SK-N-SH (cell line): ENCODE measurements at regions not wholly inside any gene's neighbourhood (a gene's known extent, or its start where the extent isn't known, plus 50 kb on each side); places are given as distances from the start of the nearest gene placed in this dataset.
A peak's percentile ranks its signal among the peaks of the same experiment; 100 is the strongest.

ENCODE experiments used
- CTCF ChIA-PET: fragments of 300-600, 350-600 bp; formaldehyde crosslinking; extraction: SDS; loops from one replicate; lab custom pipeline; 2021; lab: Yijun Ruan, JAX
- POLR2A ChIA-PET: fragments of 350-600 bp; sonication (Branson Sonifier 250); formaldehyde crosslinking; extraction: SDS; loops from one replicate; lab custom pipeline; 2020; ENCODE audit warnings: antibody characterized with exemption, inconsistent platforms; lab: Yijun Ruan, JAX
- DNase-seq: peaks from one replicate; pipeline ENCODE4 v3.0.0; 2012
- H2AFZ ChIP-seq: fragments of 200-600 bp; sonication (generic); 2 replicates; pipeline ENCODE4 v1.8.1; 2016; ENCODE audit warnings: antibody characterized with exemption, mild to moderate bottlenecking, low read depth
- H3F3A ChIP-seq: fragments of 200-600 bp; sonication (generic); replicated peaks from 2 replicates; pipeline ENCODE3; 2016; ENCODE audit warnings: antibody characterized with exemption, mild to moderate bottlenecking; ENCODE audit not compliant: insufficient read depth
- H3K27ac ChIP-seq, 2 experiments: fragments of 200-500 bp in 1 of 2; fragments of 200-600 bp in 1 of 2; sonication (Bioruptor generic) in 1 of 2; sonication (generic), shearing (Covaris generic) in 1 of 2; 2 replicates each; pipeline versions ENCODE4 v1.5.1 to v1.6.1; 2014 to 2016; ENCODE audit warnings: low read depth in 2 of 2, inconsistent platforms in 1 of 2, low read length in 1 of 2, mild to moderate bottlenecking in 1 of 2, mixed read lengths in 1 of 2
- H3K27me3 ChIP-seq: fragments of 200-600 bp; sonication (generic), shearing (Covaris generic); 2 replicates; pipeline ENCODE4 v1.6.1; 2016; ENCODE audit warnings: mixed run types; ENCODE audit not compliant: insufficient read depth
- H3K36me3 ChIP-seq, 2 experiments: fragments of 200-500 bp in 1 of 2; fragments of 200-600 bp in 1 of 2; sonication (Bioruptor generic) in 1 of 2; sonication (generic) in 1 of 2; replicated peaks in 1 of 2; 2 replicates each; pipeline versions ENCODE3 to v1.5.1; 2014 to 2016; ENCODE audit warnings: low read length in 1 of 2, mild to moderate bottlenecking in 1 of 2; ENCODE audit not compliant: insufficient read depth in 2 of 2, control insufficient read depth in 1 of 2
- H3K4me1 ChIP-seq, 2 experiments: fragments of 200-500 bp in 1 of 2; fragments of 200-600 bp in 1 of 2; sonication (Bioruptor generic) in 1 of 2; sonication (generic), shearing (Covaris generic) in 1 of 2; 2 replicates each; pipeline versions ENCODE4 v1.5.1 to v1.6.1; 2014 to 2016; ENCODE audit warnings: low read depth in 1 of 2, low read length in 1 of 2, mixed run types in 1 of 2; ENCODE audit not compliant: insufficient read depth in 2 of 2, control insufficient read depth in 1 of 2
- H3K4me2 ChIP-seq: fragments of 200-600 bp; sonication (generic), shearing (Covaris generic); 2 replicates; pipeline ENCODE4 v1.6.1; 2017; ENCODE audit warnings: mixed run types
- H3K4me3 ChIP-seq, 2 experiments: fragments of 200-500 bp in 1 of 2; fragments of 200-600 bp in 1 of 2; sonication (Bioruptor generic) in 1 of 2; sonication (generic), shearing (Covaris generic) in 1 of 2; 2 replicates each; pipeline versions ENCODE4 v1.5.1 to v1.8.1; 2014 to 2016; ENCODE audit warnings: low read depth in 2 of 2, inconsistent platforms in 1 of 2, low read length in 1 of 2, mild to moderate bottlenecking in 1 of 2, mixed read lengths in 1 of 2, moderate library complexity in 1 of 2
- H3K79me2 ChIP-seq: fragments of 200-600 bp; sonication (generic); 2 replicates; pipeline ENCODE4 v1.8.1; 2017; ENCODE audit warnings: mild to moderate bottlenecking; ENCODE audit not compliant: insufficient read depth
- H3K9ac ChIP-seq: fragments of 200-600 bp; sonication (generic); 2 replicates; pipeline ENCODE4 v1.6.1; 2017; ENCODE audit warnings: mixed run types
- H3K9me2 ChIP-seq: fragments of 200-600 bp; sonication (generic); 2 replicates; pipeline ENCODE4 v1.6.1; 2017; ENCODE audit warnings: mixed run types
- H3K9me3 ChIP-seq: fragments of 200-600 bp; sonication (generic); 2 replicates; pipeline ENCODE4 v1.6.1; 2017; ENCODE audit warnings: mixed run types, mild to moderate bottlenecking, moderate library complexity
- H4K20me1 ChIP-seq: fragments of 200-600 bp; sonication (generic); 2 replicates; pipeline ENCODE4 v1.6.1; 2017; ENCODE audit warnings: mild to moderate bottlenecking, mixed run types; ENCODE audit not compliant: insufficient read depth
- CHD2 ChIP-seq: fragments of 150-350 bp; IDR thresholded peaks from 2 replicates; pipeline ENCODE4 v1.6.1; 2018; ENCODE audit warnings: low read length; ENCODE audit not compliant: partially characterized antibody
- ELF1 ChIP-seq: IDR thresholded peaks from 2 replicates; pipeline ENCODE4 v1.4.0; 2012
- EP300 ChIP-seq, 2 experiments: IDR thresholded peaks; 2 replicates each; pipeline versions ENCODE4 v1.4.0 to v1.6.1; 2012; ENCODE audit warnings: borderline replicate concordance in 1 of 2, low read depth in 1 of 2, low read length in 1 of 2
- FOSL2 ChIP-seq: IDR thresholded peaks from 2 replicates; pipeline ENCODE4 v1.4.0; 2012; ENCODE audit warnings: low read depth, mild to moderate bottlenecking, moderate library complexity, borderline replicate concordance
- FOXJ3 ChIP-seq: sonication (generic); formaldehyde crosslinking; IDR thresholded peaks from 2 replicates; pipeline ENCODE4 v1.5.1; 2020; ENCODE audit warnings: mild to moderate bottlenecking, missing genetic modification reagents
- FOXM1 ChIP-seq: IDR thresholded peaks from 2 replicates; pipeline ENCODE4 v1.4.0; 2012; ENCODE audit warnings: low read depth, mild to moderate bottlenecking
- GABPA ChIP-seq: IDR thresholded peaks from 2 replicates; pipeline ENCODE4 v1.4.0; 2012; ENCODE audit warnings: low read depth, mild to moderate bottlenecking
- IRF3 ChIP-seq: fragments of 150-350 bp; IDR thresholded peaks from 2 replicates; pipeline ENCODE4 v1.6.1; 2016; ENCODE audit warnings: mild to moderate bottlenecking, low read depth, low read length
- MEF2A ChIP-seq: IDR thresholded peaks from 2 replicates; pipeline ENCODE4 v1.4.0; 2012; ENCODE audit warnings: low read depth, borderline replicate concordance
- MXI1 ChIP-seq: IDR thresholded peaks from 2 replicates; pipeline ENCODE4 v1.6.1; 2012; ENCODE audit warnings: mild to moderate bottlenecking, low read depth, low read length, improper control_type of control experiment
- NFIC ChIP-seq: IDR thresholded peaks from 2 replicates; pipeline ENCODE4 v1.4.0; 2012; ENCODE audit warnings: borderline replicate concordance
- RAD21 ChIP-seq: IDR thresholded peaks from 2 replicates; pipeline ENCODE4 v1.6.1; 2012; ENCODE audit warnings: mild to moderate bottlenecking, low read length
- RFX5 ChIP-seq: IDR thresholded peaks from 2 replicates; pipeline ENCODE4 v1.6.1; 2012; ENCODE audit warnings: mild to moderate bottlenecking, improper control_type of control experiment, low read length
- RXRA ChIP-seq: IDR thresholded peaks from 2 replicates; pipeline ENCODE4 v1.4.0; 2012; ENCODE audit warnings: low read depth, mild to moderate bottlenecking, borderline replicate concordance
- TAF1 ChIP-seq: IDR thresholded peaks from 2 replicates; pipeline ENCODE4 v1.6.1; 2012; ENCODE audit warnings: low read depth, mild to moderate bottlenecking, low read length, moderate library complexity, borderline replicate concordance
- TCF12 ChIP-seq: IDR thresholded peaks from 2 replicates; pipeline ENCODE4 v1.4.0; 2012
- YY1 ChIP-seq: IDR thresholded peaks from 2 replicates; pipeline ENCODE4 v1.4.0; 2012; ENCODE audit warnings: low read depth, mild to moderate bottlenecking
- ZBTB33 ChIP-seq: IDR thresholded peaks from 2 replicates; pipeline ENCODE4 v1.4.0; 2012; ENCODE audit warnings: low read depth, borderline replicate concordance
- WGBS: methylation state at CpG from one replicate; pipeline ENCODE4 v1.1.6; 2017; ENCODE audit warnings: low lambda C conversion rate; 5-methylcytosine and 5-hydroxymethylcytosine counted together
- TF ChIP-seq, protein P1 (sequence below): IDR thresholded peaks from 2 replicates; pipeline ENCODE4 v1.4.0; 2012; ENCODE audit warnings: low read depth, borderline replicate concordance
- TF ChIP-seq, protein P2 (sequence below): fragments of 150-350 bp; IDR thresholded peaks from 2 replicates; pipeline ENCODE4 v1.6.1; 2017; ENCODE audit warnings: antibody characterized with exemption, low read length, low read depth, borderline replicate concordance
- TF ChIP-seq, protein P3 (sequence below): IDR thresholded peaks from 2 replicates; pipeline ENCODE4 v1.6.1; 2012; ENCODE audit warnings: mild to moderate bottlenecking, low read depth, low read length, moderate library complexity

GRCh38 chr5:90093751-90094485, 315.6 kb downstream of the CETN3 start:
- peaks cover 9% of the 10 kb centered on the region for H3F3A ChIP-seq
- WGBS: 54% methylated on average over 3 of the region's 3 CpGs
- peaks cover 0 to 10% of the 10 kb centered on the region in 2 experiments; a peak in 1 of 4 replicates for H3K4me1 ChIP-seq
- ChIA-PET POLR2A (no interaction called here), CTCF (interaction anchor here (1.1 to 1.2 kb wide), 2 partner anchors 10 to 13 kb away, joined by 4 read pairs; no protein-coding TSS in a partner anchor)
- no peak overlapping the region for H3K9ac ChIP-seq
- DNase-seq: no peak
- no peaks in the 10 kb centered on the region for H3K27me3 ChIP-seq
- H3K36me3 ChIP-seq: no peaks in the 10 kb centered on the region
- no peak overlapping the region for H3K4me3 ChIP-seq
- no peak overlapping the region for H3K4me2 ChIP-seq
- 0 out of 2 replicates have a peak overlapping the region, but pooled peaks have one; percentile 33 for H2AFZ ChIP-seq
- H3K9me3 ChIP-seq: no peaks in the 10 kb centered on the region
- H3K27ac ChIP-seq: no peak overlapping the region
- no peaks in the 10 kb centered on the region for H3K9me2 ChIP-seq
- H3K79me2 ChIP-seq: no peaks in the 10 kb centered on the region
- TF ChIP-seq FOXM1: no peak
- no peak for TF ChIP-seq YY1
- TF ChIP-seq ZBTB33: no peak
- no peak for TF ChIP-seq RXRA
- no peak for TF ChIP-seq ELF1
- no peak for TF ChIP-seq CHD2
- TF ChIP-seq RFX5: no peak
- TF ChIP-seq, protein P1, sequence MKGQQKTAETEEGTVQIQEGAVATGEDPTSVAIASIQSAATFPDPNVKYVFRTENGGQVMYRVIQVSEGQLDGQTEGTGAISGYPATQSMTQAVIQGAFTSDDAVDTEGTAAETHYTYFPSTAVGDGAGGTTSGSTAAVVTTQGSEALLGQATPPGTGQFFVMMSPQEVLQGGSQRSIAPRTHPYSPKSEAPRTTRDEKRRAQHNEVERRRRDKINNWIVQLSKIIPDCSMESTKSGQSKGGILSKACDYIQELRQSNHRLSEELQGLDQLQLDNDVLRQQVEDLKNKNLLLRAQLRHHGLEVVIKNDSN: no peak
- TF ChIP-seq NFIC: no peak
- TF ChIP-seq, protein P2, sequence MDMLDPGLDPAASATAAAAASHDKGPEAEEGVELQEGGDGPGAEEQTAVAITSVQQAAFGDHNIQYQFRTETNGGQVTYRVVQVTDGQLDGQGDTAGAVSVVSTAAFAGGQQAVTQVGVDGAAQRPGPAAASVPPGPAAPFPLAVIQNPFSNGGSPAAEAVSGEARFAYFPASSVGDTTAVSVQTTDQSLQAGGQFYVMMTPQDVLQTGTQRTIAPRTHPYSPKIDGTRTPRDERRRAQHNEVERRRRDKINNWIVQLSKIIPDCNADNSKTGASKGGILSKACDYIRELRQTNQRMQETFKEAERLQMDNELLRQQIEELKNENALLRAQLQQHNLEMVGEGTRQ: no peak
- no peak for TF ChIP-seq GABPA
- TF ChIP-seq RAD21: no peak
- TF ChIP-seq FOXJ3: no peak
- H4K20me1 ChIP-seq: no peaks in the 10 kb centered on the region

GRCh38 chr5:90092734-90093133, 316.8 kb downstream of the CETN3 start:
- ChIA-PET CTCF (no interaction called here), POLR2A (no interaction called here)
- H3K27me3 ChIP-seq: no peaks in the 10 kb centered on the region
- no peak overlapping the region for H3K4me2 ChIP-seq
- H3K36me3 ChIP-seq: no peaks in the 10 kb centered on the region
- no peaks in the 10 kb centered on the region for H3K79me2 ChIP-seq
- H3K27ac ChIP-seq: no peak overlapping the region
- peaks cover 9% of the 10 kb centered on the region for H3F3A ChIP-seq
- no peak for DNase-seq
- peaks cover 0 to 10% of the 10 kb centered on the region in 2 experiments; a peak in 1 of 4 replicates for H3K4me1 ChIP-seq
- WGBS: 85% methylated on average over 3 of the region's 3 CpGs
- H2AFZ ChIP-seq: no peak overlapping the region
- no peaks in the 10 kb centered on the region for H3K9me2 ChIP-seq
- H3K4me3 ChIP-seq: no peak overlapping the region
- H3K9ac ChIP-seq: no peak overlapping the region
- no peaks in the 10 kb centered on the region for H4K20me1 ChIP-seq
- no peaks in the 10 kb centered on the region for H3K9me3 ChIP-seq
- TF ChIP-seq FOSL2: no peak
- TF ChIP-seq FOXJ3: no peak
- no peak for TF ChIP-seq TAF1
- TF ChIP-seq MXI1: no peak
- TF ChIP-seq MEF2A: no peak
- no peak for TF ChIP-seq RXRA
- TF ChIP-seq, protein P3, sequence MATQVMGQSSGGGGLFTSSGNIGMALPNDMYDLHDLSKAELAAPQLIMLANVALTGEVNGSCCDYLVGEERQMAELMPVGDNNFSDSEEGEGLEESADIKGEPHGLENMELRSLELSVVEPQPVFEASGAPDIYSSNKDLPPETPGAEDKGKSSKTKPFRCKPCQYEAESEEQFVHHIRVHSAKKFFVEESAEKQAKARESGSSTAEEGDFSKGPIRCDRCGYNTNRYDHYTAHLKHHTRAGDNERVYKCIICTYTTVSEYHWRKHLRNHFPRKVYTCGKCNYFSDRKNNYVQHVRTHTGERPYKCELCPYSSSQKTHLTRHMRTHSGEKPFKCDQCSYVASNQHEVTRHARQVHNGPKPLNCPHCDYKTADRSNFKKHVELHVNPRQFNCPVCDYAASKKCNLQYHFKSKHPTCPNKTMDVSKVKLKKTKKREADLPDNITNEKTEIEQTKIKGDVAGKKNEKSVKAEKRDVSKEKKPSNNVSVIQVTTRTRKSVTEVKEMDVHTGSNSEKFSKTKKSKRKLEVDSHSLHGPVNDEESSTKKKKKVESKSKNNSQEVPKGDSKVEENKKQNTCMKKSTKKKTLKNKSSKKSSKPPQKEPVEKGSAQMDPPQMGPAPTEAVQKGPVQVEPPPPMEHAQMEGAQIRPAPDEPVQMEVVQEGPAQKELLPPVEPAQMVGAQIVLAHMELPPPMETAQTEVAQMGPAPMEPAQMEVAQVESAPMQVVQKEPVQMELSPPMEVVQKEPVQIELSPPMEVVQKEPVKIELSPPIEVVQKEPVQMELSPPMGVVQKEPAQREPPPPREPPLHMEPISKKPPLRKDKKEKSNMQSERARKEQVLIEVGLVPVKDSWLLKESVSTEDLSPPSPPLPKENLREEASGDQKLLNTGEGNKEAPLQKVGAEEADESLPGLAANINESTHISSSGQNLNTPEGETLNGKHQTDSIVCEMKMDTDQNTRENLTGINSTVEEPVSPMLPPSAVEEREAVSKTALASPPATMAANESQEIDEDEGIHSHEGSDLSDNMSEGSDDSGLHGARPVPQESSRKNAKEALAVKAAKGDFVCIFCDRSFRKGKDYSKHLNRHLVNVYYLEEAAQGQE: no peak
- no peak for TF ChIP-seq EP300 (IDR thresholded peaks at IDR 0.05; ENCODE audit: borderline replicate concordance in 1 of 2, low read depth in 1 of 2, low read length in 1 of 2)
- no peak for TF ChIP-seq TCF12
- no peak for TF ChIP-seq IRF3
